Endothelial cell of umbilical vein (primary cell): ENCODE measurements at regions not wholly inside any gene's neighbourhood (a gene's known extent, or its start where the extent isn't known, plus 50 kb on each side); places are given as distances from the start of the nearest gene placed in this dataset.

Source experiments
- BruUV-seq: library from RNA; stranded (reverse); fragments of 400-500 nt; replicated peaks from 2 replicates; lab custom pipeline; 2021; lab: Mats Ljungman, UMichigan
- CTCF ChIA-PET: fragments of 300-600, 350-600 bp; sonication (Branson Sonifier 250); formaldehyde crosslinking; loops from one replicate; lab custom pipeline; 2021; ENCODE audit warnings: antibody characterized with exemption, inconsistent platforms; lab: Charles Lee
- POLR2A ChIA-PET: fragments of 300-600, 350-600 bp; sonication (Branson Sonifier 250); formaldehyde crosslinking; loops from one replicate; lab custom pipeline; 2021; ENCODE audit warnings: antibody characterized with exemption, inconsistent platforms; lab: Charles Lee
- DNase-seq: peaks from one replicate; pipeline ENCODE4 v3.0.0-alpha.2; 2011; ENCODE audit warnings: low read depth, low spot score
- FAIRE-seq: peaks from 2 replicates; lab custom pipeline; 2011; peaks lifted over from hg19 to GRCh38; lab: Jason Lieb, UNC
- H2AFZ ChIP-seq: 2 replicates; pipeline ENCODE4 v1.6.0; 2012; ENCODE audit warnings: low read depth, low read length, control low read depth, inconsistent platforms
- H3K27ac ChIP-seq: 2 replicates; pipeline ENCODE4 v1.5.1; 2011; ENCODE audit warnings: low read depth, mild to moderate bottlenecking, control low read depth, low read length, moderate library complexity; ENCODE audit not compliant: insufficient read depth
- H3K27me3 ChIP-seq, 2 experiments: 2 replicates each; pipeline versions ENCODE4 v1.6.0 to v1.6.1; 2011; ENCODE audit warnings: low read length in 2 of 2, mixed read lengths in 1 of 2; ENCODE audit not compliant: control insufficient read depth in 2 of 2, insufficient read depth in 2 of 2
- H3K36me3 ChIP-seq, 2 experiments: 2 replicates in 1 of 2; 3 replicates in 1 of 2; pipeline ENCODE4 v1.5.1; 2011; ENCODE audit warnings: low read length in 2 of 2, mild to moderate bottlenecking in 1 of 2, moderate library complexity in 1 of 2; ENCODE audit not compliant: control insufficient read depth in 2 of 2, insufficient read depth in 2 of 2; ENCODE audit errors: extremely low read depth in 1 of 2
- H3K4me1 ChIP-seq: 3 replicates; pipeline ENCODE4 v1.5.1; 2011; ENCODE audit warnings: mild to moderate bottlenecking, low read length; ENCODE audit not compliant: control insufficient read depth, insufficient read depth; ENCODE audit errors: extremely low read depth
- H3K4me2 ChIP-seq: 2 replicates; pipeline ENCODE4 v1.6.1; 2011; ENCODE audit warnings: low read length, control low read depth, mixed read lengths; ENCODE audit not compliant: insufficient read depth
- H3K4me3 ChIP-seq, 3 experiments: fragments of 200-600 bp in 1 of 3; sonication (generic), shearing (Covaris generic) in 1 of 3; replicated peaks in 1 of 3; 2 replicates each; pipeline ENCODE4 v1.5.1; 2011 to 2016; ENCODE audit warnings: control low read depth in 3 of 3, low read length in 3 of 3, mild to moderate bottlenecking in 2 of 3, inconsistent platforms in 1 of 3, low read depth in 1 of 3, moderate library complexity in 1 of 3; ENCODE audit not compliant: insufficient read depth in 1 of 3
- H3K79me2 ChIP-seq: 2 replicates; pipeline ENCODE4 v1.6.0; 2012; ENCODE audit warnings: low read length, inconsistent platforms; ENCODE audit not compliant: control insufficient read depth, insufficient read depth
- H3K9ac ChIP-seq: replicated peaks from 2 replicates; pipeline ENCODE3; 2011; ENCODE audit warnings: low read length, control low read depth; ENCODE audit not compliant: insufficient read depth; ENCODE audit errors: extremely low read depth
- H3K9me1 ChIP-seq: replicated peaks from 3 replicates; pipeline ENCODE4 v1.6.0; 2011; ENCODE audit warnings: mild to moderate bottlenecking, low read length; ENCODE audit not compliant: control insufficient read depth, insufficient read depth; ENCODE audit errors: extremely low read depth
- H3K9me3 ChIP-seq: replicated peaks from 2 replicates; pipeline ENCODE4 v1.5.1; 2012; ENCODE audit warnings: low read length, inconsistent platforms; ENCODE audit not compliant: control insufficient read depth, insufficient read depth
- H4K20me1 ChIP-seq: replicated peaks from 2 replicates; pipeline ENCODE3; 2011; ENCODE audit warnings: mild to moderate bottlenecking, low read length; ENCODE audit not compliant: control insufficient read depth, insufficient read depth; ENCODE audit errors: extremely low read depth
- CTCF ChIP-seq, 2 donors: IDR thresholded peaks; 1 replicate in 1 of 2; 2 replicates in 1 of 2; pipeline ENCODE4 v1.5.1; 2011; ENCODE audit warnings: low read length in 2 of 2, mild to moderate bottlenecking in 2 of 2, moderate library complexity in 2 of 2, control low read depth in 1 of 2, inconsistent platforms in 1 of 2, low read depth in 1 of 2; ENCODE audit not compliant: insufficient read depth in 1 of 2; ENCODE audit errors: extremely low read depth in 1 of 2
- EZH2 ChIP-seq: IDR thresholded peaks from 2 replicates; pipeline ENCODE4 v1.6.1; 2012; ENCODE audit warnings: borderline replicate concordance, low read depth, mild to moderate bottlenecking, moderate library complexity, low read length, inconsistent platforms; ENCODE audit not compliant: severe bottlenecking
- FOS ChIP-seq: IDR thresholded peaks from 2 replicates; pipeline ENCODE4 v1.6.1; 2011; ENCODE audit warnings: mild to moderate bottlenecking, low read length, moderate library complexity, borderline replicate concordance; ENCODE audit not compliant: insufficient read depth
- GATA2 ChIP-seq: IDR thresholded peaks from 2 replicates; pipeline ENCODE4 v1.7.0; 2011; ENCODE audit warnings: low read depth, mild to moderate bottlenecking, moderate library complexity, mixed read lengths, low read length; ENCODE audit not compliant: insufficient read length, insufficient read depth
- JUN ChIP-seq: IDR thresholded peaks from 2 replicates; pipeline ENCODE4 v1.6.1; 2011; ENCODE audit warnings: borderline replicate concordance, low read depth; ENCODE audit not compliant: insufficient read length, insufficient read depth
- MAX ChIP-seq: IDR thresholded peaks from 2 replicates; pipeline ENCODE4 v1.6.1; 2011; ENCODE audit not compliant: insufficient read depth, insufficient read length
- MYC ChIP-seq: IDR thresholded peaks from one replicate; pipeline ENCODE4 v1.6.1; 2011; ENCODE audit warnings: mild to moderate bottlenecking, low read depth, low read length
- POLR2A ChIP-seq: IDR thresholded peaks from 2 replicates; pipeline ENCODE4 v1.6.1; 2012; ENCODE audit warnings: low read depth, mild to moderate bottlenecking, control low read depth, low read length
- POLR2AphosphoS5 ChIP-seq: IDR thresholded peaks from 2 replicates; pipeline ENCODE4 v1.6.1; 2012; ENCODE audit warnings: low read depth, mild to moderate bottlenecking, control low read depth, low read length, moderate library complexity; ENCODE audit not compliant: insufficient read depth
- dilution Hi-C: fragments of 300-500 bp; cut with MboI; formaldehyde crosslinking; loops from one replicate; pipeline ENCODE4 v1.15.0; 2019; ENCODE audit warnings: low sequenced_read_pairs; ENCODE audit not compliant: extremely low pct_ligation_motif_present
- intact Hi-C: fragments of 100-400 bp; cut with micrococcal nuclease; formaldehyde crosslinking; loops from one replicate; pipeline ENCODE4 v1.10.0; 2022

- Histone ChIP-seq H3K27ac (no peak overlapping the region), H3K4me2 (no peak overlapping the region), H4K20me1 (no peaks in the 10 kb centered on the region), H3K9me3 (no peaks in the 10 kb centered on the region), H3K9me1 (no peaks in the 10 kb centered on the region), H2AFZ (no peak overlapping the region), H3K27me3 (no peaks in the 10 kb centered on the region), H3K9ac (no peak overlapping the region), H3K36me3 (no peaks in the 10 kb centered on the region), H3K4me1 (no peaks in the 10 kb centered on the region), H3K4me3 (no peak overlapping the region), H3K79me2 (no peaks in the 10 kb centered on the region)
- BruUV-seq = no TSS peak
- TF ChIP-seq EZH2 (no peak), MYC (no peak), MAX (no peak), FOS (no peak), POLR2AphosphoS5 (no peak), GATA2 (no peak), JUN (no peak), CTCF (IDR thresholded peaks at IDR 0.05; ENCODE audit: extremely low read depth in 1 of 2, insufficient read depth in 1 of 2, low read depth in 1 of 2, low read length in 2 of 2) (no peak), POLR2A (no peak)
- dilution Hi-C loops (no loop called here), intact Hi-C loops (no loop called here)
- ChIA-PET POLR2A (no interaction called here), CTCF (no interaction called here)
- no peak for FAIRE-seq
- DNase-seq = no peak
Measured at GRCh38 chr18:10340821-10341220, 113.6 kb upstream of the APCDD1 start.
